Loucy (cell line): ENCODE measurements at regions not wholly inside any gene's neighbourhood (a gene's known extent, or its start where the extent isn't known, plus 50 kb on each side); places are given as distances from the start of the nearest gene placed in this dataset.

Experiments used
- H2AFZ ChIP-seq: fragments of 200-600 bp; sonication (generic); 2 replicates; pipeline ENCODE4 v1.6.0; 2016; ENCODE audit warnings: antibody characterized with exemption, mild to moderate bottlenecking, low read length, moderate library complexity
- H3F3A ChIP-seq: fragments of 200-600 bp; 2 replicates; pipeline ENCODE4 v1.6.0; 2016; ENCODE audit warnings: antibody characterized with exemption, low read depth, mild to moderate bottlenecking
- H3K27me3 ChIP-seq: fragments of 200-600 bp; sonication (generic); 2 replicates; pipeline ENCODE4 v1.6.1; 2014; ENCODE audit warnings: low read length, mild to moderate bottlenecking; ENCODE audit not compliant: insufficient read depth, poor library complexity, severe bottlenecking
- H3K36me3 ChIP-seq: fragments of 200-600 bp; sonication (generic); 2 replicates; pipeline ENCODE4 v1.6.1; 2016; ENCODE audit warnings: low read length; ENCODE audit not compliant: insufficient read depth
- H3K4me1 ChIP-seq: fragments of 200-600 bp; sonication (generic); 2 replicates; pipeline ENCODE4 v1.5.1; 2014; ENCODE audit warnings: low read length, mild to moderate bottlenecking; ENCODE audit not compliant: insufficient read depth, poor library complexity, severe bottlenecking
- H3K4me2 ChIP-seq: fragments of 200-600 bp; sonication (generic); 2 replicates; pipeline ENCODE4 v1.6.0; 2014; ENCODE audit warnings: antibody characterized with exemption, low read length, low read depth, mild to moderate bottlenecking; ENCODE audit not compliant: poor library complexity, severe bottlenecking
- H3K4me3 ChIP-seq: fragments of 200-600 bp; sonication (generic); 2 replicates; pipeline ENCODE4 v1.5.1; 2014; ENCODE audit warnings: low read length, mild to moderate bottlenecking, mixed read lengths; ENCODE audit not compliant: poor library complexity, severe bottlenecking
- H3K79me2 ChIP-seq: fragments of 200-600 bp; sonication (generic); 2 replicates; pipeline ENCODE4 v1.6.1; 2014; ENCODE audit warnings: low read length; ENCODE audit not compliant: insufficient read depth
- H3K9ac ChIP-seq: fragments of 200-600 bp; sonication (generic); 2 replicates; pipeline ENCODE4 v1.6.0; 2014; ENCODE audit warnings: mild to moderate bottlenecking, low read depth, low read length, moderate library complexity; ENCODE audit not compliant: poor library complexity, severe bottlenecking
- H3K9me2 ChIP-seq: fragments of 200-600 bp; sonication (generic); replicated peaks from 2 replicates; pipeline ENCODE4 v1.6.1; 2016; ENCODE audit warnings: low read depth, low read length, mixed read lengths
- H3K9me3 ChIP-seq: fragments of 200-600 bp; sonication (generic); 2 replicates; pipeline ENCODE4 v1.6.1; 2014; ENCODE audit warnings: mild to moderate bottlenecking, antibody characterized with exemption, low read length, low read depth; ENCODE audit not compliant: insufficient read depth
- H4K20me1 ChIP-seq: fragments of 200-600 bp; sonication (generic); 2 replicates; pipeline ENCODE4 v1.6.0; 2014; ENCODE audit warnings: antibody characterized with exemption, low read length, mild to moderate bottlenecking; ENCODE audit not compliant: insufficient read depth, poor library complexity, severe bottlenecking
- CTCF ChIP-seq: fragments of 200-600 bp; sonication (generic); conservative IDR thresholded peaks from 2 replicates; pipeline ENCODE4 v1.5.1; 2014; ENCODE audit warnings: mild to moderate bottlenecking, antibody characterized with exemption, low read length
- EZH2phosphoT487 ChIP-seq: fragments of 200-600 bp; IDR thresholded peaks from 2 replicates; pipeline ENCODE4 v1.6.1; 2018; ENCODE audit warnings: antibody characterized with exemption, mild to moderate bottlenecking, moderate library complexity, borderline replicate concordance

- Histone ChIP-seq H3K4me3 (no peak overlapping the region), H2AFZ (no peak overlapping the region), H3F3A (no peaks in the 10 kb centered on the region), H3K4me2 (no peak overlapping the region), H3K79me2 (no peaks in the 10 kb centered on the region), H3K9ac (no peak overlapping the region), H4K20me1 (no peaks in the 10 kb centered on the region), H3K4me1 (no peaks in the 10 kb centered on the region), H3K9me3 (peaks cover 2% of the 10 kb centered on the region; the same call in 1 of the 2 replicates), H3K27me3 (no peaks in the 10 kb centered on the region), H3K9me2 (no peaks in the 10 kb centered on the region), H3K36me3 (no peaks in the 10 kb centered on the region)
- TF ChIP-seq EZH2phosphoT487 (no peak), CTCF (no peak)
Measured at GRCh38 chr20:60984666-60985065, 267.4 kb upstream of the CDH4 start.

GRCh38 chr20:60986506-60987156 lies 265.4 kb upstream of the CDH4 start:
- H3K79me2 ChIP-seq, result no peaks in the 10 kb centered on the region
- TF ChIP-seq EZH2phosphoT487 (no peak), CTCF (no peak)
- no peaks in the 10 kb centered on the region for H3K27me3 ChIP-seq
- 0 out of 2 replicates have a peak, but pooled peaks cover 2% of the 10 kb centered on the region for H3K9me3 ChIP-seq
- H4K20me1 ChIP-seq, result no peaks in the 10 kb centered on the region
- H2AFZ ChIP-seq, result no peak overlapping the region
- H3K4me3 ChIP-seq, result no peak overlapping the region
- H3K36me3 ChIP-seq, result no peaks in the 10 kb centered on the region
- H3K4me2 ChIP-seq, result no peak overlapping the region
- no peaks in the 10 kb centered on the region for H3K4me1 ChIP-seq
- no peaks in the 10 kb centered on the region for H3F3A ChIP-seq
- H3K9ac ChIP-seq, result no peak overlapping the region
- no peaks in the 10 kb centered on the region for H3K9me2 ChIP-seq

- TF ChIP-seq CTCF, result no peak
- Histone ChIP-seq H3F3A (no peaks in the 10 kb centered on the region), H3K36me3 (no peaks in the 10 kb centered on the region), H3K9ac (no peak overlapping the region), H4K20me1 (no peaks in the 10 kb centered on the region), H3K4me1 (no peaks in the 10 kb centered on the region), H3K4me2 (no peak overlapping the region), H2AFZ (no peak overlapping the region), H3K79me2 (no peaks in the 10 kb centered on the region), H3K4me3 (no peak overlapping the region), H3K9me2 (no peaks in the 10 kb centered on the region), H3K27me3 (no peaks in the 10 kb centered on the region), H3K9me3 (no peaks in the 10 kb centered on the region)
Measured at GRCh38 chr20:60990061-60990460, 262.0 kb upstream of the CDH4 start.
